NCI-H2029 treated with DMSO at 0.1 percent for 48 hours (cell line): ENCODE measurements at regions not wholly inside any gene's neighbourhood (a gene's known extent, or its start where the extent isn't known, plus 50 kb on each side); places are given as distances from the start of the nearest gene placed in this dataset.

ENCODE experiments used
- DNase-seq: peaks from one replicate; lab custom pipeline; 2025; lab: John Stamatoyannopoulos, UW

- no peak for DNase-seq
Measured at GRCh38 chr9:23319092-23319491, 506.9 kb downstream of the ELAVL2 start.

- no peak for DNase-seq
Measured at GRCh38 chr9:23321049-23321448, 505.0 kb downstream of the ELAVL2 start.

GRCh38 chr9:23322392-23322791, 503.6 kb downstream of the ELAVL2 start:
- no peak for DNase-seq

GRCh38 chr9:23324511-23324910, 501.5 kb downstream of the ELAVL2 start:
- no peak for DNase-seq

- no peak for DNase-seq
Measured at GRCh38 chr9:23326597-23326996, 499.4 kb downstream of the ELAVL2 start.

GRCh38 chr9:23341346-23341745, 484.7 kb downstream of the ELAVL2 start:
- no peak for DNase-seq

- DNase-seq = no peak
Measured at GRCh38 chr9:23342291-23342690, 483.7 kb downstream of the ELAVL2 start.

GRCh38 chr9:23343226-23343625, 482.8 kb downstream of the ELAVL2 start:
- DNase-seq = no peak

GRCh38 chr9:23361096-23361495, 464.9 kb downstream of the ELAVL2 start:
- no peak for DNase-seq

GRCh38 chr9:23372703-23373102, 453.3 kb downstream of the ELAVL2 start:
- no peak for DNase-seq

- DNase-seq = no peak
Measured at GRCh38 chr9:23375511-23375910, 450.5 kb downstream of the ELAVL2 start.

- DNase-seq = no peak
Measured at GRCh38 chr9:23379842-23380241, 446.2 kb downstream of the ELAVL2 start.

- no peak for DNase-seq
Measured at GRCh38 chr9:23380821-23381220, 445.2 kb downstream of the ELAVL2 start.

GRCh38 chr9:23382418-23382817, 443.6 kb downstream of the ELAVL2 start:
- no peak for DNase-seq

GRCh38 chr9:23394189-23394588, 431.9 kb downstream of the ELAVL2 start:
- DNase-seq = no peak

GRCh38 chr9:23408874-23409273, 417.2 kb downstream of the ELAVL2 start:
- DNase-seq = no peak

GRCh38 chr9:23412046-23412445, 414.0 kb downstream of the ELAVL2 start:
- no peak for DNase-seq

GRCh38 chr9:23412458-23412857, 413.6 kb downstream of the ELAVL2 start:
- DNase-seq = no peak

- DNase-seq = no peak
Measured at GRCh38 chr9:23413541-23413940, 412.5 kb downstream of the ELAVL2 start.

- DNase-seq = no peak
Measured at GRCh38 chr9:23423999-23424398, 402.0 kb downstream of the ELAVL2 start.

GRCh38 chr9:23426144-23426543, 399.9 kb downstream of the ELAVL2 start:
- DNase-seq = no peak

GRCh38 chr9:23431459-23431858, 394.6 kb downstream of the ELAVL2 start:
- no peak for DNase-seq

- DNase-seq = no peak
Measured at GRCh38 chr9:23434654-23435053, 391.4 kb downstream of the ELAVL2 start.

- no peak for DNase-seq
Measured at GRCh38 chr9:23438299-23438907, 387.6 kb downstream of the ELAVL2 start.

GRCh38 chr9:23441275-23441674, 384.8 kb downstream of the ELAVL2 start:
- no peak for DNase-seq
